ENCODE measurements at regions not wholly inside any gene's neighbourhood (a gene's known extent, or its start where the extent isn't known, plus 50 kb on each side); places are given as distances from the start of the nearest gene placed in this dataset.
"Not testable (repeated sequence)": the region's sequence is repeated elsewhere in the genome, so short reads cannot be mapped to it uniquely, and the experiment has no call there.

DNA sequence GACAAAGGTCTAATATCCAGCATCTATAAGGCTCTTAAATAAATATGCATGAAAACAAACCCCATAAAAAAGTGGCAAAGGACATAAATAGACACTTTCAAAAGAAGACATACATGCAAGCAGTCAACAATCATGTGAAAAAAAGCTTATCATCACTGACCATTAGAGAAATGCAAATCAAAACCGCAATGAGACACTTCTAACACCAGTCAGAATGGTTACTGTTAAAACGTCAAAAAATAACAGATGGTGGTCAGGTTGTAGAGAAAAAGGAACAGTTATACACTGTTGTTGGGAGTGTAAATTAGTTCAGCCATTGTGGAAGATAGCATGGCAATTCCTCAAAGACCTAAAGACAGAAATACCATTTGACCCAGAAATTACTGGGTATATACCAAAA, 440.7 kb upstream of the KCNMB2 start:
- no peak for DNase-seq

DNA sequence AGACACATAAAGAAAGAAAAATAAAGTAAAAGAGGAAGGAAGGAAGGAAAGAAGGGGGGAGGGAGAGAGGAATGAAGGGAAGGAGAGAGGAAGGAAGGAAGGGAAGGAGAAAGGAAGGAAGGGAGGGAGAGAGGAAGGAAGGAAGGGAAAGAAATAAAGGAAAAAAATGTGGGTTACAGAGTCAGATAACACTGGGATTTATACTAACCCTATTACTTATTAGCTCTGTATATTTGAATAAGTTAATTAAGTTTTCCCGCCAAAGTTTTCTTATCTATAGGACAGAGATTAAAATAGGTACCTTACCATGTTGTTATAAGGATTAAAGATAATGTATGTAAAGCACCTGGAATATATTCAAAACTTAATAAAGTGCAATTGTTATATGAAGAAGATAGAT, 439.3 kb upstream of the KCNMB2 start:
- DNase-seq: no peak

- DNase-seq: no peak
Measured at GRCh38 chr3:178097576-178097975, 438.7 kb upstream of the KCNMB2 start.

DNA sequence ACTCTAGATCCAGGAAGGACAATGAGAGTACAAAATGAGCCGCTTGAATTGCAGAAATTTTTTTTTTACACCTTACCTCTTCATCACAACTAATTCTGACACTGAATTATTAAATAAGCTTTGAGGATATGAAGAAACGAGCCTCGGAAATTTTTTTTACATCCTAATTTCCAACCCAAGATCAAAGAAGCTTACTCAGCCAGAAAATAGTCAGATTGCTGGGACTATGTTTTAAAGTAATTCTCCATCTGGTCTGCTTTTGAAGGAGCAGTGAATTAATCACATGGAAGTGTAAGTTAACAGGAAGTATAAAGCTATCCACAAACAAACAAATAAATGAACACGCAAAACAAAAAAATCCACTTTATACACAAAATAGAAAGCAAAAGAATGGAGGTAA, 437.0 kb upstream of the KCNMB2 start:
- DNase-seq: peak; percentile 50

GRCh38 chr3:178099862-178100261, 436.4 kb upstream of the KCNMB2 start:
- DNase-seq: no peak

DNA sequence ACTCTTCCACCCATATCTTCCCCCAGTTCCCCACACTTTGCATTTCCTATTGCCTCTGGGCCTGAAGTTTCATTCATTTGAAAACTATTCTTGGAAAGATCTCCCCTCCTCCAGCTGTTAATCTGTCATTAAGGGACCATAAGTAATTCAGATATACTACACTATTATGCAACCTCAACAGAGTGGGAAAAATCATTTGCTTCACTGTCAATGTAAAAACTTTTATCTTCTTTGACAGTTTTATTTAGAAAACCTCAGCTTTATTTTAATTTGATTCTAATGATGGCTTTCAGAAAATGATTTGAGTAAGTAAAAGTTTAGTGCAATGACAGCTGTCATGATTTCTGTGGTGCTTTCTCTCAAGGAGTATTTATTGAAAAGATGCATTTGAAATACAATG, 435.3 kb upstream of the KCNMB2 start:
- DNase-seq: peak; percentile 34

DNA sequence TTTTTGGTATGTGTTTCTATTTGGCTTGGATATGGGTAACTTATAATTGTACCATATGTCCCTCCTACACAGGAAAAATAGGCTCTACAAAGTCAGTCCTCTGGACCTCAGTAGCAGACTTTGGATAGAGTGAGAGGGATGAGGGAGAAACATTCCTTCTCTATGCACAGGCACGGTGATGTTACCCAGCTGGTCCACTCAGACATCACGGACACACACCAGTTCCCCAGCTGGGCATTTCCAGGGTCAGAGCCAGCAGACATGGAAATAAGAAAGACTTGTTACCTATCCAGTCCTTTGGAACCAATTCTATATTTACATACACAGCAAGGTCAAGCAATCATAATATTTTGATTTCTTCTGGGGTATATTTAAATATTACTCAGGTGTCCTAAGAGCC, 433.1 kb upstream of the KCNMB2 start:
- peak; percentile 52 for DNase-seq

GRCh38 chr3:178107804-178108203, 428.4 kb upstream of the KCNMB2 start:
- DNase-seq: no peak

DNA sequence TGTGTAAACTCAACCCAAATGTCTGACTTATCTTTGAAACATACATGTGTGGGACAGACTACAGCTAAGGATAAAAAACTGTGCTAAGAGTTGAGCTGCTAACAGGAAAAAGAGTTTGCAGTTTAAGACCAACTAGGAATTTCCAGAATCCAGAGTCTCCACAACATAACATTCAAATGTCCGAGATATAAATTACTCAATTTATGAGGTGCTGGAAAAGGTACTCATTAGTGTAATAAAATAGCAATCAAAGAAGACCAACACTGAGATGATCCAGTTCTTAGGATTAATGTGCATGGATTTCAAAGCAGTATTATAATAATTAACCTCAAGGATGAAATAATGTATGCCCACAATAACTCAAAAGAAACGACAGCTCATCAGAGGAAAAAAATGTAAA, 426.5 kb upstream of the KCNMB2 start:
- DNase-seq: no peak

- DNase-seq: peak; percentile 12
Measured at GRCh38 chr3:178112134-178112533, 424.1 kb upstream of the KCNMB2 start.

GRCh38 chr3:178112552-178112951, 423.7 kb upstream of the KCNMB2 start:
- peak; percentile 14 for DNase-seq

- no peak for DNase-seq
Measured at GRCh38 chr3:178117641-178118040, 418.6 kb upstream of the KCNMB2 start.

- not testable (repeated sequence) for DNase-seq
Measured at GRCh38 chr3:178119608-178120295, 416.5 kb upstream of the KCNMB2 start.

- no peak for DNase-seq
Measured at GRCh38 chr3:178120367-178120766, 415.9 kb upstream of the KCNMB2 start.

GRCh38 chr3:178126686-178127085, 409.6 kb upstream of the KCNMB2 start:
- no peak for DNase-seq

GRCh38 chr3:178127221-178127620, 409.0 kb upstream of the KCNMB2 start:
- DNase-seq: peak; percentile 28

- DNase-seq: no peak
Measured at GRCh38 chr3:178129109-178129508, 407.1 kb upstream of the KCNMB2 start.

DNA sequence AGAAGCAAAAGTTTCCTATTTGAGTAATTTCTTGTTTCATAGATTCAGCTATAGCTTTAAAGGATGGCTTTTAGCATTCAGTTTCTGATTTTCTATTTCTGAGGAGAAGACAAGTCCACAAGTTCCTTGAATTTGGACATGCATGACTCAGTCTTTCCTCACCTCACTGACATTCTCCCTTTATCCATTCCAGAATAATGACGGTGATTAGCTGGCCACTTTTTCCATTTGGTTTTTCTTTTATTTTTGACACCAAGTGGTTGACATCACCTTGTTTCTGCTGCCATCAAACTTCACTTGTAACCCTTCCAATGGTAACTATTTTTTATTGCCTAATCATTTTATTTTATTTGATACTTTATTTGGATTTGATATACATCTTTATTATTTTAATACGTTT, 404.4 kb upstream of the KCNMB2 start:
- DNase-seq: no peak

DNA sequence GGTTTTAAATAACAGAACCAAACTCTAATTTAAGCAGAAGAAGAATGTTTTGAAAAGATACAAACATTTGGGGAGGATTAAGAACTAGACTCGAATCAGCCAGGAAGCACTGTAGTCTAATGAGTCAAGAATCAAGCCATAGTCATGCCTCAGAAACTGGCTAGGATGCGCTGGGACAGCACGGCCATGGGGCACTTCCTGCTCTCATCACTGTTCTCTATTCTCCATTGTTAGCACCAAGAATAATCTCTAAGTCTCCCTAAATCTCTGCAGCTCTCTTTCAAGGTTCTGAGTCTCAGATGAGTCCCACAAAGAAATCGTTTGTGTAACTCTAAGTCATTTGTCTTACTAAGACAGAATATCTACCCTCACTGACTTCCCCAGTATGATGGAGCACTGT, 399.0 kb upstream of the KCNMB2 start:
- DNase-seq: no peak

DNA sequence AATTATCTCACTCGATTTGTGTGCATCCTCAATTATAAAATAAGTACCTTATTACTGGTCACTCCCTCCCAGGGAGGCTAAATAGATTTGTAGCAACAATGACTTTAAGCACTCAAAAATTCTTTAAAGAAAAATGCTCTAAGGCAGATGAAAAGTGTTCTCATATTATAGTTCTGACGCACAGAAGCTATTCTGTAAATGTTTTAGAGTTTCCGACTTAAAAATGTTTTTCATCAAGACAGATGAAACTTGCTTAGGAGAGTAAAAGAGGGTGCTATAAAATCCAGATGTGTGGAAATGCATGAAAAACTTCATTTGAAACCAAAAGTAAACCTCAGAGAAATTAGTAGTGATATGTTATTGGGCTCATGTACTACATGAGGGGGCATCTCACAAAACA, 398.4 kb upstream of the KCNMB2 start:
- no peak for DNase-seq

DNA sequence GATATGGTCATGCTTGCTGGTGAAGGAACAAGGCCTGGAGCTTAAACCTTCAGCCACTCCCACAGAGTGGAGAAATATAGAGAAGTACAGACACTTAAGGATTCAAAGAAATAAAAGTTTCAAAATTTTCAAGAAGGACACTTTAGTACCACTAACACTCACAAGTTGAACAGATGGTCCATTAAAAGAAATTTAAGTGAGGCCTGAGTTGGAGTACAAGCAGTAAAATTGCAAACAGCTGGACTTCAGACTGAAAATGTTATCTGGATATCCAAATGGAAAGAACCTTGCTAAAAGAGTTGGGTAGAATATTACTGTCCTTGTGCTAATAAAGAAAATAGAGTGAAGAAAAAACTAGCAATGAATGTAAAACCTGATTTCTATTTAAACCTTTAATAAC, 397.1 kb upstream of the KCNMB2 start:
- DNase-seq: no peak

GRCh38 chr3:178140531-178141304, 395.5 kb upstream of the KCNMB2 start:
- no peak for DNase-seq

- not testable (repeated sequence) for DNase-seq
Measured at GRCh38 chr3:178141305-178141684, 394.9 kb upstream of the KCNMB2 start.

GRCh38 chr3:178146406-178146831, 389.8 kb upstream of the KCNMB2 start:
- peak; percentile 99 for DNase-seq

DNA sequence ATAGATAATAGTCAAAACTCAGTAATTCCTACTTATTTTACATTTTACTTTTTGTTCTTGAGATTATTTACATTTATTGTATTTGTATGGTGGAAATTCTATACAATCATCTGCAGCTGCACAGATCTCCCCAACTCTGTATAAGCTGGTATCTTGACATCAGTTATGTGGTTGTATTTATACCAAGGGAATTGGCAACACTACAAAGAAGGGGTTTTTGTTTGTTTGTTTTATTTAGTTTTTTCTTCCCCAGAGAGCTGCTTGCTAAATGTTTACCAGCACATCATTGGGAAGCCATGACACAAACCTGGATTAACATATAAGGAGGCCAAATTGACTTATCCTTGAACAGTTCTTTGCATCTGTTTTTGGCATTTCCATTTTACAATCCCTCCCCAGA, 389.2 kb upstream of the KCNMB2 start:
- peak; percentile 70 for DNase-seq

Data from NCI-H82 (cell line).